ENCODE measurements at regions not wholly inside any gene's neighbourhood (a gene's known extent, or its start where the extent isn't known, plus 50 kb on each side); places are given as distances from the start of the nearest gene placed in this dataset.

DNA sequence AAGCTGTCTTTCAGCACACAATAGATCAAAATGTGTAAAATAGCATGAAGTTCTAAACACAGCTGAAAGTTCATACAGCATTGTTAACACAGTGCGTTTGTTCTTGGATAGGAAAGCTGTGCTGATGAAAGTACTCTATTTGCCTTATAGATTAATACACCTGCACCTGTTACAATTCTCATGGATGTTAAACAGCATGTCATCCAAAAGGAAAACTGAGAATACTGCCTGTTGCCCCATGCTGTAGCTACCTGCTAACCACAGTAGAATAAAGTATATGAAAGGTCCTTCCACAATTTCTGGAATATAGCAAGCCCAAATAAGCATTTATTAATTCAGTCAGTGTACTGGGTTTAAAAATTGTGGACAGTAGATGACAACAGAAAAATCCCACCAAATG, 166.7 kb upstream of the DTNA start:
- H3K9me3 ChIP-seq (ENCODE audit: control insufficient read depth, low read length), result no peaks in the 10 kb centered on the region
- H3K4me3 ChIP-seq (ENCODE audit: low read length), result no peak overlapping the region
- no peak overlapping the region for H3K9ac ChIP-seq (ENCODE audit: low read length)
- no peaks in the 10 kb centered on the region for H3K36me3 ChIP-seq (ENCODE audit: control insufficient read depth, insufficient read depth, low read length)
- H3K27me3 ChIP-seq (ENCODE audit: control insufficient read depth, insufficient read depth, low read length), result no peaks in the 10 kb centered on the region
- no peaks in the 10 kb centered on the region for H3K4me1 ChIP-seq (ENCODE audit: control insufficient read depth, insufficient read depth, low read length)

DNA sequence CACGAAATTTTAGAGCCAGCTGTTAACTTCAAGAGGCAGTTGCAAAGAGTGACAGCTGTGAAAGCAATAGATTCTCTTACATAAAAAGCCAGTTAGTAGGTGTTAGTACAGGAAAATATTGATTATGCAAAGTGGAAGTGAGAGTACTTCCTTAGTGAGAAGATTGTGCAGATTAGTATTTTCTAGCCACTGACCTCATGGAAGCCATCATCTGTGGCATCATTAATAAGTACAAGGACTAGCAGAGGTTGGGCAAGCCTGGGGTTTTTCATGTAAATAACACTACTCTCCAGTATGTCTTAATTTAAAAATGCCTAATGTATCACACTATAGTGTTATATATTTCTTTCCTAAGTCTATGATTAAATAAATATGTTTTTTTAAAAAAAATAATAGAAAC, 166.2 kb upstream of the DTNA start:
- no peak overlapping the region for H3K9ac ChIP-seq (ENCODE audit: low read length)
- H3K4me3 ChIP-seq (ENCODE audit: low read length), result no peak overlapping the region
- H3K27me3 ChIP-seq (ENCODE audit: control insufficient read depth, insufficient read depth, low read length), result no peaks in the 10 kb centered on the region
- H3K4me1 ChIP-seq (ENCODE audit: control insufficient read depth, insufficient read depth, low read length), result no peaks in the 10 kb centered on the region
- no peaks in the 10 kb centered on the region for H3K9me3 ChIP-seq (ENCODE audit: control insufficient read depth, low read length)
- H3K36me3 ChIP-seq (ENCODE audit: control insufficient read depth, insufficient read depth, low read length), result no peaks in the 10 kb centered on the region

DNA sequence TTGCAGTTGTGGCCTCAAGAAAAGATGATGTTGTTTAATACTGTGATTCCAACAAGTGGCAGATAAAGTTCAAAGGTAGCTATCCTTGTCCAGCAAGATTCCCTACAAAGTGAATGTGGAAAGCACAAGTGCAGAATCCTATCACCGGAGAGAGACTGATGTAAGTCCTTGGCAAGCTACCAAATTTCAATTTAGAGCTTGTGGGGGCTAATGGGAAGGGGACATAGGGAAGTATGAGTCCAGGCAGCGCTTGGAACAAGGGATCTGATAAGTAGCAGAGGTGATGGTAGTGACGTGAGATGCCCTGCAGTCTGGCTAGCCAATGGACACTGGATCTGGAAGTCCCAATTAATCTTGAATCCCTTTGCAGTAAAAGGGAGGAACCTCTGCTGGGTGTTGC, 165.2 kb upstream of the DTNA start:
- Histone ChIP-seq H3K4me3 (ENCODE audit: low read length) (no peak overlapping the region), H3K27me3 (ENCODE audit: control insufficient read depth, insufficient read depth, low read length) (no peaks in the 10 kb centered on the region), H3K4me1 (ENCODE audit: control insufficient read depth, insufficient read depth, low read length) (no peaks in the 10 kb centered on the region), H3K9ac (ENCODE audit: low read length) (no peak overlapping the region), H3K9me3 (ENCODE audit: control insufficient read depth, low read length) (no peaks in the 10 kb centered on the region), H3K36me3 (ENCODE audit: control insufficient read depth, insufficient read depth, low read length) (no peaks in the 10 kb centered on the region)

DNA sequence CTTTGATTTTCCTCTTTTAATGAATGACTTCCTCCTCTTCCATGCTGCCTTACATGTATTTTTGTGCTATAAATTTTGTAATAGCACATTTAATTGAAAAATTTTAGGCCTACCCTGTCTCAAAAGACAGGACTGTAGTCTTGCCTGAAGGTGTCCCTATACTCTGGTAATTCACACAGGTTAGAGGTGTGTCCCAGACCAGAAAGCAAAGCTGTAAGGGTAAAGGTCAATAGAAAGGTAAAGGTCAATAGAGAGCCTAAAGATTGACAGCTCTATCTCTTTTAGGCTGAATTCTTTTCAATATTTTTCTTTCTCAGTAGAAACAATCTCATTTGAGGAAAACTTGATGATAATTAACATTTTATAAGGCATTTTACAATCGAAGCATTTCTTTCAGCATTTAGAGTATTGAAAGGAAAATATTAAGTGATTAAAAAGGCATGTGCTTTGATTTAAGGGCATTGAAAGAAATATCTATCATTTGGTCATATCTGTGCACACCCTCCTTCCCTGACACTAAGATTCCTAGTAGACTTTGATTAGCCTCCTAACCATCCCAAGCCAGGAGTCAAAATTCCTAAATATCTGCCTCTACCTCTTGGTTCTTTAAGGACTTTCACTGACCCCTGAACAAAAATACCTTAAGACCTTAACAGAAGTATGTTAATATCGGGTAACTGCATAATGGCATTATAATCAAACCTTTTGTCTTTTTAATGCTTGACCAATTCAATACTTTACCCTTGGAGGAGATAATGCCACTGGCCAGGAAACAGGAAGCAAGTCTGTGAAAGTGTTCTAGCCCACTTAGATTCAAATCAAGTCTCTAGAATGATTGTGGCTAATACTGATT, 161.8 kb upstream of the DTNA start:
- Histone ChIP-seq H3K4me3 (ENCODE audit: low read length) (no peak overlapping the region), H3K36me3 (ENCODE audit: control insufficient read depth, insufficient read depth, low read length) (no peaks in the 10 kb centered on the region), H3K27me3 (ENCODE audit: control insufficient read depth, insufficient read depth, low read length) (no peaks in the 10 kb centered on the region), H3K9ac (ENCODE audit: low read length) (no peak overlapping the region), H3K9me3 (ENCODE audit: control insufficient read depth, low read length) (no peaks in the 10 kb centered on the region), H3K4me1 (ENCODE audit: control insufficient read depth, insufficient read depth, low read length) (no peaks in the 10 kb centered on the region)

DNA sequence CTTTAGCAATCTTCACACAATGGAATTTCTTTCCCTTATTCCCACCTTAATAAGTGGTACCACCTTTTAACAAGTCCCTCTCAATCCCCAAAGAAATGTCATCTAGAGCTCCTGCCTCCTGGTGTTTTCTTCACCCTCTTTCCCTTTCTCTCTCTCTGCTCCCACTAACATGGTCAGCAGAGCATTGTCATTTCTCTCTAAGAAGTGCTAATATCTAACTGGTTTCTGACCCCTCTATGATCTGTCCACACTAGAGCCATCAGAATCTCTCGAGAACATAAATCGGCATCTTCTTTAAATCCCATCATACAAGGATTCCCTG, 161.2 kb upstream of the DTNA start:
- no peaks in the 10 kb centered on the region for H3K9me3 ChIP-seq (ENCODE audit: control insufficient read depth, low read length)
- H3K27me3 ChIP-seq (ENCODE audit: control insufficient read depth, insufficient read depth, low read length), result no peaks in the 10 kb centered on the region
- H3K4me1 ChIP-seq (ENCODE audit: control insufficient read depth, insufficient read depth, low read length), result no peaks in the 10 kb centered on the region
- H3K4me3 ChIP-seq (ENCODE audit: low read length), result no peak overlapping the region
- H3K9ac ChIP-seq (ENCODE audit: low read length), result no peak overlapping the region
- H3K36me3 ChIP-seq (ENCODE audit: control insufficient read depth, insufficient read depth, low read length), result no peaks in the 10 kb centered on the region

DNA sequence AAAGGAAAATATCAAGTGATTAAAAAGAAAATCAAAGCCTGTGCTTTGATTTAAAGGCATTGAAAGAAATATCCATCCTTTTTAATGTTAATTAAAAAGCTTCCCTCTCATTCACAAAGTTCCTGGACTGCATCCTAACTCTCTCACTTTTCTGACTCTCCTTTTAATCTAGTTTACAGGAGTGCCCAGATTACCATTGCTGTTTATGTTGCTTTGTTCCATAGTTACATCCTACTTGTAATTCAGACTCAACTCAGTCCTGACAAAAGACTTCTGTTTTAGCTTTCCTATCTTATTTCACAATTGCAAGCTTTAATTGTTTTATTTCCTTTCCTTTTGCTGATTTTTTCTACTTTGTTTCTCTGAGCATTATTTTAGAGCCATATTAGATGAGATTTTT, 160.7 kb upstream of the DTNA start:
- H3K4me3 ChIP-seq (ENCODE audit: low read length), result no peak overlapping the region
- no peak overlapping the region for H3K9ac ChIP-seq (ENCODE audit: low read length)
- H3K36me3 ChIP-seq (ENCODE audit: control insufficient read depth, insufficient read depth, low read length), result no peaks in the 10 kb centered on the region

DNA sequence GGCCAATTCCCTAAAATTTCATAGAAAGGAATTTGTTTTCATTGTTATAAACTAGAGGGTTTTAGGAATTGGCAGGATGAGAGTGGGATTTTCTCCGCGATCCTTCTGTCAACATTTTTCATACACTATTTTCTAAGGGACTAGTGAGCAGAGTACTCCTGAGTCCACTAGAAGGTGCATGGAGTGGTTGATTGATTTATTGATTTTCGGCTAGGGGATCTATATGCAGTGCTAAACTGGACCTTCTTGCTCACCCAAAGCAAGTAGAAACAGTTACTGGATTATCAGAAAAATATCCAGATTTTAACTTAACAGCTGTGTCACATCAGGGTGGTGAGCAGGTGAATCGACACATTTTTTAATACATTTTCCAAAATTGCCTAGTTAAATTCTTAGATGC, 159.9 kb upstream of the DTNA start:
- Histone ChIP-seq H3K4me1 (ENCODE audit: control insufficient read depth, insufficient read depth, low read length) (no peaks in the 10 kb centered on the region), H3K9me3 (ENCODE audit: control insufficient read depth, low read length) (no peaks in the 10 kb centered on the region), H3K4me3 (ENCODE audit: low read length) (no peak overlapping the region), H3K36me3 (ENCODE audit: control insufficient read depth, insufficient read depth, low read length) (no peaks in the 10 kb centered on the region), H3K9ac (ENCODE audit: low read length) (no peak overlapping the region), H3K27me3 (ENCODE audit: control insufficient read depth, insufficient read depth, low read length) (no peaks in the 10 kb centered on the region)

More for the DNA sequence above, 160.7 kb upstream of the DTNA start:
- Histone ChIP-seq H3K9me3 (ENCODE audit: control insufficient read depth, low read length) (no peaks in the 10 kb centered on the region), H3K4me1 (ENCODE audit: control insufficient read depth, insufficient read depth, low read length) (no peaks in the 10 kb centered on the region), H3K27me3 (ENCODE audit: control insufficient read depth, insufficient read depth, low read length) (no peaks in the 10 kb centered on the region)

DNA sequence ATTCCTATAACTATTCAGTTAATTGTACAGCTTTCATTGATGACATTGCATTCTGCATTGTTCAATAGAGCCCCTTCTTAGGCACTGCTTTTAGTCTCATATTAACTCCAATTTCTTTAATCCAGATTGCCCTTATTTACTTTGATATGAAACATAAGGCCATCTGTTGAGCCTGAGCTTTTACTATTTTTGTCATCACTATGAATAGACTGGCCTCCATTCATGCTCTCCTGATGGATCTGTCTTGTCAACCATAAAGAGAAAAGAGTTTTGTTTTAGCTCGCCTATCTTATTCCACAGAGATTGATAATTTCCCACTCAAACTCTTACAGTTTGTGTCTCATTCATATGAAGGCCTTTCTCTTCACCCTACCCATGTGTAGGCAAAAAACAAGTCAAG, 159.2 kb upstream of the DTNA start:
- no peak overlapping the region for H3K9ac ChIP-seq (ENCODE audit: low read length)
- no peaks in the 10 kb centered on the region for H3K36me3 ChIP-seq (ENCODE audit: control insufficient read depth, insufficient read depth, low read length)

DNA sequence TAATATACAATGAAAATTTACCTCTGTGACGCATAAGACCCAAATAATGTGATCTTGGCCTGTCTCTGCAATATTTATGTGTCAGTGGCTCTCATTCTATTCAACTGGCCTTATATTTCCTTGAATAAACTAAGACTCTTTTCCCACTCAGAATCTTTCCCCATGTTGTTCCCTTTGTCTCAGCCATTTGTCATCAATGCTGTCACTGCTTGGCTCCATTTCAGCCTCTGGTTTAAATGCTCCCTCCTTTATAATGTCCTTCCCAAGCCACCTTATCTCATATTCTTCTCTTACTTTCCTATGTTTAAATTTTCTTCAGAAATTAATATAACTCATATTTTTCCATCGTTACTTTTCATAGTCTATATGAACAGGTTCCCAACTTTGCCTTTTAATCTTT, 158.3 kb upstream of the DTNA start:
- no peaks in the 10 kb centered on the region for H3K9me3 ChIP-seq (ENCODE audit: control insufficient read depth, low read length)
- no peak overlapping the region for H3K9ac ChIP-seq (ENCODE audit: low read length)
- H3K4me1 ChIP-seq (ENCODE audit: control insufficient read depth, insufficient read depth, low read length), result no peaks in the 10 kb centered on the region
- no peak overlapping the region for H3K4me3 ChIP-seq (ENCODE audit: low read length)
- H3K27me3 ChIP-seq (ENCODE audit: control insufficient read depth, insufficient read depth, low read length), result no peaks in the 10 kb centered on the region
- no peaks in the 10 kb centered on the region for H3K36me3 ChIP-seq (ENCODE audit: control insufficient read depth, insufficient read depth, low read length)

More for the DNA sequence above, 159.2 kb upstream of the DTNA start:
- Histone ChIP-seq H3K27me3 (ENCODE audit: control insufficient read depth, insufficient read depth, low read length) (no peaks in the 10 kb centered on the region), H3K4me3 (ENCODE audit: low read length) (no peak overlapping the region), H3K4me1 (ENCODE audit: control insufficient read depth, insufficient read depth, low read length) (no peaks in the 10 kb centered on the region), H3K9me3 (ENCODE audit: control insufficient read depth, low read length) (no peaks in the 10 kb centered on the region)

DNA sequence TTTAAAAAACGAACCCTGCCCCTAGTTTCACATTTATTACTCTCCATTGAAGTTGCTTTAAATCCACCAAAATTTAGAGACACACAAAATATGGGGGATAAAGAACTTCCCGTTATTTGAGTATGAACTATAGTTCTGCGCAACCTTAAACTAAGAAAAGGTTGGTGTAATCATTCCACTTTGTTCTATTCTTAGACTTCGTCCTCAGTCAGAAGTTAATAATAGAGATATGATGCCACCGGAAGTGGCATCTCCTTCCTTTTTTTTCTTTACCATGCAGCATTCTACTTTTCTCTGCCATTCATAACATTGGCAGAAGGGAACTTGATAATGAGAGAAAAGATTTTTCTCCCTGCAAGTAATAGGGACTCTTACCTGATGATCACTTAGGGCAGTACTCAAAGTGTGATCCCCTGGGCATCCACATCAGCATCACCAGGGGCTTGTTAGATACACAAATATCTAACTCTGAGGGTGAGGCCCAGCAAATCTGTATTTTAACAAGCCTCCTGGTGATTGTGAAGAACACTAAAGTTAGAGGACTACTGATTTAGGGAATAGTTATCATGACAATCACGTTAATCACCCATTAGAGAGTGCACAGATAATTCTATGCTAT, 147.7 kb upstream of the DTNA start:
- Histone ChIP-seq H3K4me3 (ENCODE audit: low read length) (no peak overlapping the region), H3K4me1 (ENCODE audit: control insufficient read depth, insufficient read depth, low read length) (no peaks in the 10 kb centered on the region), H3K36me3 (ENCODE audit: control insufficient read depth, insufficient read depth, low read length) (no peaks in the 10 kb centered on the region), H3K27me3 (ENCODE audit: control insufficient read depth, insufficient read depth, low read length) (no peaks in the 10 kb centered on the region), H3K9me3 (ENCODE audit: control insufficient read depth, low read length) (no peaks in the 10 kb centered on the region), H3K9ac (ENCODE audit: low read length) (no peak overlapping the region)

DNA sequence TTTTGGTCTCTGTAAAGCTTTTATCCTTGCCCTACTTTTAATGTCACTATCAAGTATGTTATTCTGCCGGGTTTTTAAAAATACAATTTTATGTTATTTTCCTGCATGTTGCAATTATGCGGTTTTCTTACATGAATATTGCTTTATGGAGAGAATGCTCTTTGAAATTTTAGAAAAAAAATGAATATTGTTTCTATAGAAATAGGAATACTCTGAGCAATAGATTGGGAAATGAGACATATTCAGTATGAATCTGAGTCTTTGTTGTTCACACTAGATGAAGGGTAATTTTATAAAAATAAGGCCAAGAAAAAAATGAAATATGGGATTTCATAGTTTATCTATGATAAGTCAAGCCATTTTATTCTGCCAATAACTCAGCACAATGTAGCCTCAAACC, 142.2 kb upstream of the DTNA start:
- Histone ChIP-seq H3K4me3 (ENCODE audit: low read length) (no peak overlapping the region), H3K27me3 (ENCODE audit: control insufficient read depth, insufficient read depth, low read length) (no peaks in the 10 kb centered on the region), H3K9ac (ENCODE audit: low read length) (no peak overlapping the region), H3K9me3 (ENCODE audit: control insufficient read depth, low read length) (no peaks in the 10 kb centered on the region), H3K36me3 (ENCODE audit: control insufficient read depth, insufficient read depth, low read length) (no peaks in the 10 kb centered on the region), H3K4me1 (ENCODE audit: control insufficient read depth, insufficient read depth, low read length) (no peaks in the 10 kb centered on the region)

DNA sequence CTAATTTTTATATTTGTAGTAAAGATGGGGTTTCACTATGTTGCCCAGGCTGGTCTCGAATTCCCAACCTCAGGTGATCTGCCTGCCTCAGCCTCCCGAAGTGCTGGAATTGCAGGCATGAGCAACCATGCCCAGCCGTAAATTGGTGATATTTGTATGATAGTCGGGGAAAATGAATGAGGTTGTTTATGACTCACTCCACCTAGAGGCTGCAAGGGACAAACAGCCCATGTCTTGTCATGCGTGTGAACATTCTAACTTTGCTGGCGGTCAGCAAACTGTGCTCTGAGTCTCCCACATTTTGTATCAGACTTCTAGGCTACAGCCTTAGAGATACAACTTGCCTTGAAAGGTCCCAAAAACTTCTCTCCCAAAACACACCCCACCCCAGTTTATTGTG, 133.5 kb upstream of the DTNA start:
- Histone ChIP-seq H3K27me3 (ENCODE audit: control insufficient read depth, insufficient read depth, low read length) (no peaks in the 10 kb centered on the region), H3K9ac (ENCODE audit: low read length) (no peak overlapping the region), H3K9me3 (ENCODE audit: control insufficient read depth, low read length) (no peaks in the 10 kb centered on the region), H3K36me3 (ENCODE audit: control insufficient read depth, insufficient read depth, low read length) (no peaks in the 10 kb centered on the region), H3K4me1 (ENCODE audit: control insufficient read depth, insufficient read depth, low read length) (no peaks in the 10 kb centered on the region), H3K4me3 (ENCODE audit: low read length) (no peak overlapping the region)
